ENCODE measurements at regions not wholly inside any gene's neighbourhood (a gene's known extent, or its start where the extent isn't known, plus 50 kb on each side); places are given as distances from the start of the nearest gene placed in this dataset.

DNA sequence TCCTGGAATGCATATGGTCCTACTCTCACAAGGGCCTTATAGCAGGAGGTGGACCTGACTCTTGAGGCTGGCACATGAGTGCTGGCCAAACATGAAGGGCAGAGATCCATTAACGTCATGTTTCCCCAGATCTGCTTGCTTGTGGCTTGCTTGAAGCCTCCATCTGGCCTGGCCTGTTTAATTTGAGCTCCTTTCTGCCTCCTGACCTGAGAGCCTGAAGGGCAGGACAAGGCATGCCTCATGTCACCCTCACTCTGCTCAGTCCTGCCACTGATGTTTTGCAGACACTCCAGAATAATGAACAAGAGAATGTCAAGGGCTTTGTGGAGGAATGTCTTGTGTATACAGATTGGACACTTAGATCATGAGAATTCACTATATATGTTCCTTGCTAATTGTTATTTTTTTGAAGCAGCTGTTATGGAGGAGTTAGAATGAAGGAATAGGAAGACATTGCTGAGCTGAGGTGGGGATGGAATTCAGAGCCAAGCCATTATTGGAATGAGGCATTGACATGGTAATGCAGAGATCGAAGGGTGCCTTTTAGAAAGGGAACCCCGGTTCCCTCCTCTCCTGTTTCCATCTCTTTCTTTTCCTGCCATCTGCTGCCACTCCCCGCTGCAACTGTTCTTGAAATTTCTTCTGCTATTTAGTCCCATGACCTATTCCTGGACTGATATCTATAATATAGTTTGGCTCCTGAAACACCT lies 457.0 kb upstream of the PROX1 start:
- no peaks in the 10 kb centered on the region for H3K9me2 ChIP-seq (replicated peaks; ENCODE audit: insufficient read depth, low read length)

DNA sequence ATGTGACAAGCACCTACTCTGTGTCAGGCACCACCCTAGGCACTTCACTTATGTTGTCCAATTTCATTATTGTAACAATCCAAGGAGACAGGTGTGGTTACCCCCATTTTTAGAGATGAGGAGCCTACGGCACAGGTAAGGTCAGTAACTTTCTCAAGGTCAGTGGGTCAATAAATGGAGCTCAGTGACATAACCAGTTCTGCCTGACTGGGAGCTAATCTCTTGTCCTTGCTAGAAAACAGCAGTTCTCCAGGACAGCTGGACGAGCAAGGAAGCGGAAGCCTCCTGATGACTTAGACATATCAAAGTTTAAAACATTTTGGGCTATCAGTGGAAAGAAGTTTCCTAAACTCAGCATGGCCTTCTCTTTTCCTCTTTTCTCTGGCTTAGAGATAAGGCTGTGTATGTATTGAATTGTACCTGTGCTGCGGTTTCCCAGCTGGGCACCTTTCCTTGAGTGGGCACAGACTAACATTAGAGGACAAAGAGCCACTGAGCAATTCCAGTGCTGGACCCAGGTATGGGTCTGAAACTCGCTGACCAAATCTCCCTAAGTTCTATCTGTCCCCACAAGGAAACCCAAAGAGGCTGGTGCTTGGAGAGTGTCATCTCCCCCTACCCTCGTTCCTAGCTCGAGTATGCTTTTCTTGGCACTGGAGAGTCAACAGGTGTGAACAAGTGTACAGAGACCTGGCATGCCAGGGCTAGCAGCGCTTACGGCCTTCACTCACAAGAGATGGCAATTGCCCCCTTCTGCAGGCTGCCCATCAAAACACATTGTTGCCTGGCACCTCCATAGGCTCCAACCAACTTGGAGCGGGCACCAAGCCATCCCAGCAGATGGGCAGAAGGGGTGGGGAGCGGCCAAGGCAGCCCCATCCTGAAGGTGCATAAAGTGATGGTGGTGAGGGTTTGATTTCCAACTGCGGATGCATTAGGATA lies 456.1 kb upstream of the PROX1 start:
- no peaks in the 10 kb centered on the region for H3K4me1 ChIP-seq (ENCODE audit: low read length)
- no peak overlapping the region for H3K4me3 ChIP-seq (ENCODE audit: low read length)
- no peaks in the 10 kb centered on the region for H3F3A ChIP-seq (ENCODE audit: insufficient read depth, low read length)
- H3K9me3 ChIP-seq (replicated peaks; ENCODE audit: insufficient read depth, low read length): no peaks in the 10 kb centered on the region
- no peaks in the 10 kb centered on the region for H4K20me1 ChIP-seq (ENCODE audit: insufficient read depth, low read length)
- H3K9ac ChIP-seq (ENCODE audit: low read length): no peak overlapping the region
- no peak overlapping the region for H2AFZ ChIP-seq (ENCODE audit: low read length)
- H3K27ac ChIP-seq (ENCODE audit: low read length): no peak overlapping the region
- no peaks in the 10 kb centered on the region for H3K9me2 ChIP-seq (replicated peaks; ENCODE audit: insufficient read depth, low read length)
- TF ChIP-seq, protein P1, sequence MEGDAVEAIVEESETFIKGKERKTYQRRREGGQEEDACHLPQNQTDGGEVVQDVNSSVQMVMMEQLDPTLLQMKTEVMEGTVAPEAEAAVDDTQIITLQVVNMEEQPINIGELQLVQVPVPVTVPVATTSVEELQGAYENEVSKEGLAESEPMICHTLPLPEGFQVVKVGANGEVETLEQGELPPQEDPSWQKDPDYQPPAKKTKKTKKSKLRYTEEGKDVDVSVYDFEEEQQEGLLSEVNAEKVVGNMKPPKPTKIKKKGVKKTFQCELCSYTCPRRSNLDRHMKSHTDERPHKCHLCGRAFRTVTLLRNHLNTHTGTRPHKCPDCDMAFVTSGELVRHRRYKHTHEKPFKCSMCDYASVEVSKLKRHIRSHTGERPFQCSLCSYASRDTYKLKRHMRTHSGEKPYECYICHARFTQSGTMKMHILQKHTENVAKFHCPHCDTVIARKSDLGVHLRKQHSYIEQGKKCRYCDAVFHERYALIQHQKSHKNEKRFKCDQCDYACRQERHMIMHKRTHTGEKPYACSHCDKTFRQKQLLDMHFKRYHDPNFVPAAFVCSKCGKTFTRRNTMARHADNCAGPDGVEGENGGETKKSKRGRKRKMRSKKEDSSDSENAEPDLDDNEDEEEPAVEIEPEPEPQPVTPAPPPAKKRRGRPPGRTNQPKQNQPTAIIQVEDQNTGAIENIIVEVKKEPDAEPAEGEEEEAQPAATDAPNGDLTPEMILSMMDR (IDR thresholded peaks at IDR 0.05; ENCODE audit: low read length): no peak
- TF ChIP-seq EZH2 (optimal IDR thresholded peaks at IDR 0.05; ENCODE audit: low read depth, low read length) (no peak), EZH2phosphoT487 (IDR thresholded peaks at IDR 0.05; ENCODE audit: low read length) (no peak)
- H3K27me3 ChIP-seq (replicated peaks; ENCODE audit: insufficient read depth, low read length): no peaks in the 10 kb centered on the region
- no peak overlapping the region for H3K4me2 ChIP-seq (ENCODE audit: low read depth, low read length)
- no peaks in the 10 kb centered on the region for H3K36me3 ChIP-seq (replicated peaks; ENCODE audit: insufficient read depth, low read length)
- no peak for DNase-seq
- H3K79me2 ChIP-seq (ENCODE audit: low read length): no peaks in the 10 kb centered on the region

More for the DNA sequence above, 457.0 kb upstream of the PROX1 start:
- Histone ChIP-seq H3F3A (ENCODE audit: insufficient read depth, low read length) (no peaks in the 10 kb centered on the region), H3K4me1 (ENCODE audit: low read length) (no peaks in the 10 kb centered on the region), H3K9me3 (replicated peaks; ENCODE audit: insufficient read depth, low read length) (no peaks in the 10 kb centered on the region), H3K27ac (ENCODE audit: low read length) (no peak overlapping the region), H3K4me3 (ENCODE audit: low read length) (no peak overlapping the region), H2AFZ (ENCODE audit: low read length) (no peak overlapping the region), H3K9ac (ENCODE audit: low read length) (no peak overlapping the region), H3K36me3 (replicated peaks; ENCODE audit: insufficient read depth, low read length) (no peaks in the 10 kb centered on the region), H4K20me1 (ENCODE audit: insufficient read depth, low read length) (no peaks in the 10 kb centered on the region), H3K4me2 (ENCODE audit: low read depth, low read length) (no peak overlapping the region), H3K27me3 (replicated peaks; ENCODE audit: insufficient read depth, low read length) (no peaks in the 10 kb centered on the region), H3K79me2 (ENCODE audit: low read length) (no peaks in the 10 kb centered on the region)
- DNase-seq: no peak
- TF ChIP-seq, protein P1 (IDR thresholded peaks at IDR 0.05; ENCODE audit: low read length): no peak
- no peak for TF ChIP-seq EZH2phosphoT487 (IDR thresholded peaks at IDR 0.05; ENCODE audit: low read length)
- no peak for TF ChIP-seq EZH2 (optimal IDR thresholded peaks at IDR 0.05; ENCODE audit: low read depth, low read length)

DNA sequence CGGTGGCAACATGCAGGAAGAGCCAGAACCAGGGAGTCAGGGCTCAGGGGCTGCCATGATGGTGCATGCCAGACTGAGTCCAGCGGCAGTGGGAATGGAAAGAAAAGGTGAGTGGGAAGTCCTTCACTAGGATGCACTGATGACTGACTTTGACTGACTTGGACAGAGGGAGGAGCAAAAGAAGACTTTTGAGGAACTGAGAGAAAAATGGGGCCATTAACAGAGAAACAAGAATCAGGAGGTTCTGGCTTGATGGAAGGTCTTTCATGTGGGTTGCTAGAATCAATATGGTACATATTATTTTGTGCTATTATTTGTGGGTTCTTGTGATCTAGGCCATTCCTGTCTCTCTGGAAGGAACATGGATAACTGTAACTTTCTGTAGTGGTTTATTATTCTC lies 454.6 kb upstream of the PROX1 start:
- Histone ChIP-seq H3K4me1 (ENCODE audit: low read length) (no peaks in the 10 kb centered on the region), H3K36me3 (replicated peaks; ENCODE audit: insufficient read depth, low read length) (no peaks in the 10 kb centered on the region), H3K4me2 (ENCODE audit: low read depth, low read length) (no peak overlapping the region), H3K9me3 (replicated peaks; ENCODE audit: insufficient read depth, low read length) (no peaks in the 10 kb centered on the region), H3K4me3 (ENCODE audit: low read length) (no peak overlapping the region), H3K9ac (ENCODE audit: low read length) (no peak overlapping the region), H3K27ac (ENCODE audit: low read length) (no peak overlapping the region), H3K79me2 (ENCODE audit: low read length) (no peaks in the 10 kb centered on the region), H2AFZ (ENCODE audit: low read length) (no peak overlapping the region), H3K9me2 (replicated peaks; ENCODE audit: insufficient read depth, low read length) (no peaks in the 10 kb centered on the region), H4K20me1 (ENCODE audit: insufficient read depth, low read length) (no peaks in the 10 kb centered on the region), H3F3A (ENCODE audit: insufficient read depth, low read length) (no peaks in the 10 kb centered on the region), H3K27me3 (replicated peaks; ENCODE audit: insufficient read depth, low read length) (no peaks in the 10 kb centered on the region)
- DNase-seq: no peak
- TF ChIP-seq, protein P1 (IDR thresholded peaks at IDR 0.05; ENCODE audit: low read length): no peak
- TF ChIP-seq EZH2phosphoT487 (IDR thresholded peaks at IDR 0.05; ENCODE audit: low read length) (no peak), EZH2 (optimal IDR thresholded peaks at IDR 0.05; ENCODE audit: low read depth, low read length) (no peak)

Measured in MM.1S (cell line).